ENCODE measurements at regions not wholly inside any gene's neighbourhood (a gene's known extent, or its start where the extent isn't known, plus 50 kb on each side); places are given as distances from the start of the nearest gene placed in this dataset.

DNA sequence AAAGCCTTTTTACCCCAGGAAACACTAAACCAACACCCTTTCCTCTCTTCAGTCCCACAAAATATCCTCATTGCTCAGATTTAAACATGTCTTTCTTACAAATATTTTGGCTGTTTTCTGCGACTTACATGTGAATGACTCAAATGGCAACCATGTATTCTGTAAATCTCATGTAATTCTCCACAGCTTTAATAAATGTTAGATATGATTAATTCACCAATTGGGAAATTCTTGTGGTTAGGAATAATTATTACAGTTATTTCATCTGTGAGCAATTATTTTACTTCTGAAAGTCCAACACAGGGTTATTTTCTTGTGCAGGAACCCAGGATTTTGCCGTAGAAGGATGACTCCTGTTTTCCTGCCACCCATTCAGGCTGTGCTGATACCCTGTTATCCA lies 431.5 kb downstream of the LMO4 start:
- Histone ChIP-seq H3K36me3 (replicated peaks in 1 of 2; ENCODE audit: insufficient read depth in 1 of 2, low read depth in 2 of 2) (no peaks in the 10 kb centered on the region), H3K4me3 (no peak overlapping the region), H3K27me3 (no peaks in the 10 kb centered on the region), H3K9me3 (no peaks in the 10 kb centered on the region), H3K4me1 (no peaks in the 10 kb centered on the region), H3K27ac (no peak overlapping the region)
- no peak for DNase-seq
- intact Hi-C loops (cut with DNase I): no loop called here
- WGBS, 2 donors: 78 to 80% methylated on average over 2 of the region's 2 CpGs
- no peak for ATAC-seq
- TF ChIP-seq, protein P1, sequence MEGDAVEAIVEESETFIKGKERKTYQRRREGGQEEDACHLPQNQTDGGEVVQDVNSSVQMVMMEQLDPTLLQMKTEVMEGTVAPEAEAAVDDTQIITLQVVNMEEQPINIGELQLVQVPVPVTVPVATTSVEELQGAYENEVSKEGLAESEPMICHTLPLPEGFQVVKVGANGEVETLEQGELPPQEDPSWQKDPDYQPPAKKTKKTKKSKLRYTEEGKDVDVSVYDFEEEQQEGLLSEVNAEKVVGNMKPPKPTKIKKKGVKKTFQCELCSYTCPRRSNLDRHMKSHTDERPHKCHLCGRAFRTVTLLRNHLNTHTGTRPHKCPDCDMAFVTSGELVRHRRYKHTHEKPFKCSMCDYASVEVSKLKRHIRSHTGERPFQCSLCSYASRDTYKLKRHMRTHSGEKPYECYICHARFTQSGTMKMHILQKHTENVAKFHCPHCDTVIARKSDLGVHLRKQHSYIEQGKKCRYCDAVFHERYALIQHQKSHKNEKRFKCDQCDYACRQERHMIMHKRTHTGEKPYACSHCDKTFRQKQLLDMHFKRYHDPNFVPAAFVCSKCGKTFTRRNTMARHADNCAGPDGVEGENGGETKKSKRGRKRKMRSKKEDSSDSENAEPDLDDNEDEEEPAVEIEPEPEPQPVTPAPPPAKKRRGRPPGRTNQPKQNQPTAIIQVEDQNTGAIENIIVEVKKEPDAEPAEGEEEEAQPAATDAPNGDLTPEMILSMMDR (IDR thresholded peaks at IDR 0.05): no peak
- no peak for TF ChIP-seq POLR2A (IDR thresholded peaks at IDR 0.05)

DNA sequence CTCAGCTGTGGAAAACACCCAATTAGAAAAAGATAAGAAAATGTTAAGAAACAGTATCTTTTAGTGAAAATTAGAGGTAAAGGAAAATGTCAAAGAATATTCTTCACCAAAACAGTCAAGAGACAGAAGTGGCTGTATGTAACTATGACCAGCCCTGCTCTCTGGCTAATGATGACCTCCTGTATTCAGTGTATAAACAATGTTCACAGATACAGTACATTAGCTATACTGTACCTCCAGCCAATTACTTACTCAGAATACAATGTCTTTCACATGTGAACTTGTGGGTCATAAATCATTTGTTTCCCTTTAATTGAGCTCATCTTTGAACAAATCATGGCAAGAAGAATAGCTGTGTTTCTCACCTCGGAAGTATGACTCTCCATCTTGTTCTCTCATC lies 432.0 kb downstream of the LMO4 start:
- no peaks in the 10 kb centered on the region for H3K36me3 ChIP-seq (replicated peaks in 1 of 2; ENCODE audit: insufficient read depth in 1 of 2, low read depth in 2 of 2)
- no peak overlapping the region for H3K27ac ChIP-seq
- ATAC-seq (no peak), DNase-seq (no peak)
- H3K9me3 ChIP-seq: no peaks in the 10 kb centered on the region
- intact Hi-C loops (cut with DNase I): no loop called here
- TF ChIP-seq, protein P1 (IDR thresholded peaks at IDR 0.05): no peak
- no peak for TF ChIP-seq POLR2A (IDR thresholded peaks at IDR 0.05)
- no peak overlapping the region for H3K4me3 ChIP-seq
- WGBS, 2 donors: 68 to 89% methylated on average over 1 of the region's 1 CpG
- H3K4me1 ChIP-seq: no peaks in the 10 kb centered on the region
- no peaks in the 10 kb centered on the region for H3K27me3 ChIP-seq

DNA sequence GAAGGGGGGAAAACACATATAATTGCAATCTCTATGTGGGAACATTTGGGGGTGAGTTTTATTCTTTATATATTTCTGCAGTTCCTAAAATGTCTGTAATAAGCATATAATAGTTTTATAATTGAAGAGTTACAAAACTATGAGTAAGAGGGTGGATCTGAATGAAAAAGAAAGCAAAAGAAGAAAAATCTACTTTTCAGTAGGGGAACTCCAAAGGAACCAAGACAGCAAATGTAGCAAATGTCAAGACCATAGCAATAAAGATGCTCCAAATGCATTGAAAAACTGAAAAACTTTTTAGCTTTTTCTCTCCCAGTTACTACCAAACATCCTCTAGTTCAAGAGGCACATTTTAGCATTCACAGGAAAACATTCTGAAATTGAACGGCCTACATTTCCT lies 434.8 kb downstream of the LMO4 start:
- ATAC-seq: no peak
- no peak for DNase-seq
- Histone ChIP-seq H3K4me1 (no peaks in the 10 kb centered on the region), H3K27me3 (no peaks in the 10 kb centered on the region), H3K27ac (no peak overlapping the region), H3K4me3 (no peak overlapping the region), H3K9me3 (no peaks in the 10 kb centered on the region), H3K36me3 (replicated peaks in 1 of 2; ENCODE audit: insufficient read depth in 1 of 2, low read depth in 2 of 2) (no peaks in the 10 kb centered on the region)
- 72 to 82% methylated on average over 1 of the region's 1 CpG for WGBS, 2 donors
- intact Hi-C loops (cut with DNase I): no loop called here
- TF ChIP-seq, protein P1 (IDR thresholded peaks at IDR 0.05): no peak
- TF ChIP-seq POLR2A (IDR thresholded peaks at IDR 0.05): no peak

DNA sequence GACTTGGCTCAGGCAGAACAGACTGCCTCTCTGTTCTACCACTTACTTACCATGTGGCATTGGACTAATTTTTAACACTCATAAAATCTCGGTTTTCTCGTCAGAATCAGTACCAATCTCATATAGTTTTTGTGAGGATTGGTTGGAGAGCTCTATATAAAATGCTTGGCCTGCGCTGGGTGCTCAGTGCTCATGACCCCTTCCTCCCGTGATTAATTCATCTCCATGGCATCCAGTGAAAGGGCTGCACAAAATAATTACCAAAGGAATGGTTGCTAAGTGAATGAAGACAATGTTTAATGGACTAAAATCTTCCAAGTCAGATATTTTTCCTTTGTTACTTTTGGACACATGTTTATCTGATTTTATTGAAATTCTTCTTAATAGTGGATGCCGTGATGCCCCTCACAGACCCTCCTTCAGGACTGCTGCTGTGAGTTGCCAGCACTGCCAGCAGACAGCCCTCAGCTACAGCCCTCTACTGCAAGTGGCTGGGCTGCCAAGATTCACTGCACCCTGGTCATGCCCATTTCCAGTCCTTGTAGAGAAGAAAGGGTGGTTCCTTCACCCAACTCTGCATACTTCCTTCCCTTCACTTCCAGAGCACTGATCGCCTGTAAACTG lies 436.5 kb downstream of the LMO4 start:
- intact Hi-C loops (cut with DNase I): no loop called here
- DNase-seq (no peak), ATAC-seq (no peak)
- Histone ChIP-seq H3K4me3 (no peak overlapping the region), H3K27me3 (no peaks in the 10 kb centered on the region), H3K27ac (no peak overlapping the region), H3K4me1 (no peaks in the 10 kb centered on the region), H3K9me3 (no peaks in the 10 kb centered on the region), H3K36me3 (replicated peaks in 1 of 2; ENCODE audit: insufficient read depth in 1 of 2, low read depth in 2 of 2) (no peaks in the 10 kb centered on the region)
- 76 to 78% methylated on average over 6 of the region's 6 CpGs for WGBS, 2 donors
- TF ChIP-seq, protein P1 (IDR thresholded peaks at IDR 0.05): no peak
- no peak for TF ChIP-seq POLR2A (IDR thresholded peaks at IDR 0.05)

DNA sequence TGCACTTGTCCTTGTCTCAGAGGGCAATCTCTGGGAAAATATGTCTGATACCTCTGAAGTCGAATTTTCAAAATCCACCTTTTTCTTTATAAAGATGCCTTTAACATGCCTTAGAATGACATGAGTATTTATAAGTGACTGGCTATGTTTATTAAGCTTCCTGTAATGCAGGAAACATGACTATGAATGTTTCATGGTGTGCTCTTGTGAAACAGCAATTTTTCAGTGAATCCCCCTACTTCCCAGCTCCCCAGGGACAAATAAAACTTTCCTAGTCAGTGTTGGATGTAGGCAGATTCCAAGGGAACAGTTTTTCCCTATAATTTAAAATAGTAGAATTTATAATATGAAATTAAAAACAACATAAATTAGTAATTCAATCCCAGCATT lies 437.0 kb downstream of the LMO4 start:
- ATAC-seq (no peak), DNase-seq (no peak)
- Histone ChIP-seq H3K36me3 (replicated peaks in 1 of 2; ENCODE audit: insufficient read depth in 1 of 2, low read depth in 2 of 2) (no peaks in the 10 kb centered on the region), H3K27ac (no peak overlapping the region), H3K27me3 (no peaks in the 10 kb centered on the region), H3K9me3 (no peaks in the 10 kb centered on the region), H3K4me1 (no peaks in the 10 kb centered on the region), H3K4me3 (no peak overlapping the region)
- no peak for TF ChIP-seq POLR2A (IDR thresholded peaks at IDR 0.05)
- TF ChIP-seq, protein P1 (IDR thresholded peaks at IDR 0.05): no peak
- 60 to 65% methylated on average over 1 of the region's 1 CpG for WGBS, 2 donors
- intact Hi-C loops (cut with DNase I): no loop called here

All from body of pancreas (tissue), 4 donors.